GM20000 (cell line): ENCODE measurements at regions not wholly inside any gene's neighbourhood (a gene's known extent, or its start where the extent isn't known, plus 50 kb on each side); places are given as distances from the start of the nearest gene placed in this dataset.

ENCODE experiments used
- DNase-seq: peaks from one replicate; pipeline ENCODE4 v3.0.0; 2012; ENCODE audit warnings: low spot score
- CTCF ChIP-seq: IDR thresholded peaks from 2 replicates; pipeline ENCODE4 v1.5.1; 2012; ENCODE audit warnings: mild to moderate bottlenecking, control low read depth; ENCODE audit errors: extremely low read depth, missing control alignments

- DNase-seq, result no peak
- no peak for TF ChIP-seq CTCF
These were observed 53.1 kb upstream of the MED9 start for GRCh38 chr17:17423656-17424055.

GRCh38 chr17:17424552-17424951 lies 52.2 kb upstream of the MED9 start:
- no peak for TF ChIP-seq CTCF
- DNase-seq, result no peak

- no peak for TF ChIP-seq CTCF
- no peak for DNase-seq
These were observed 51.8 kb upstream of the MED9 start for GRCh38 chr17:17425005-17425404.

- DNase-seq, result no peak
- no peak for TF ChIP-seq CTCF
These were observed 51.2 kb upstream of the MED9 start for GRCh38 chr17:17425591-17425990.

GRCh38 chr17:17426184-17426583 lies 50.6 kb upstream of the MED9 start:
- TF ChIP-seq CTCF, result no peak
- DNase-seq, result no peak
